NOMO-1 treated with dmso at 0.1 percent for 144 hours (cell line): ENCODE measurements at regions not wholly inside any gene's neighbourhood (a gene's known extent, or its start where the extent isn't known, plus 50 kb on each side); places are given as distances from the start of the nearest gene placed in this dataset.

Source experiments
- DNase-seq: peaks from one replicate; lab custom pipeline; 2025; ENCODE audit not compliant: unreplicated experiment; lab: John Stamatoyannopoulos, UW

DNA sequence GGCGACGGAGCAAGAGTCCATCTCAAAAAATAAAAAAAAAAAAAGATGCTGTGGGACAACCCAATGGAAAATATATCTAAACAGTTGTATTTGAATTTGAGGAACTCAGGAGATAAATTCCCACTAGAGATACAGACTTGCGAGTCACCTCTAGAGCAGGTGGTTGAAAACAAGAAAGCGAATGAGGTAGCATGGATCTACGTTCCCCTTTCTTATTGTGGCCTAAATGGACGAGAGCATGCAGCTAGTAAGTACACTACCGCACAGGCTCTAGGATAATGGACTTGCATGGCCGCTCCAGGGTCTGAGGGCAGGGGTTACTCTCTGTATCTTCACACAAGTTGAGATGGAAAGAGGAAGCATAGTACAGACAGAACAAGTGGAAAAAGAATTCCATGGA, 63.5 kb upstream of the TGFBR2 start:
- no peak for DNase-seq

DNA sequence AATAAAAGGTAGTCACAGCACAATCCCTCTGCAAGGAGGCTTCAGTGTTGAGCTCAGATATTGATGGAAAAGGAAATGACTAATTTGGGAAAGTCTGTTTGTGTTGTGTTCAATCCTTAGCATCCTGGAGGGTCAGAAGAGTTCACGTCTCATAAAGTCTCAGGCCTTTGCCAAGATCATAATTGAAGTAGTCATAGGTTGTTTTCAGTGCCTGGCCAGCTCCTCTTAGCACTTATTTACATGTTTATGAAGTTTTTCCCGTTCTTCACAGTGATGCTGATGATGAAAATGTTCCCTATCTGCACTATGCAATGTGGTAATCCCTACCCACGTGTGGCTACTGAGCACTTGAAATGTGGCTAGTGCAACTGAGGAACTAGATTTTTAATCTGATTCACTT, 61.6 kb upstream of the TGFBR2 start:
- DNase-seq, result no peak

DNA sequence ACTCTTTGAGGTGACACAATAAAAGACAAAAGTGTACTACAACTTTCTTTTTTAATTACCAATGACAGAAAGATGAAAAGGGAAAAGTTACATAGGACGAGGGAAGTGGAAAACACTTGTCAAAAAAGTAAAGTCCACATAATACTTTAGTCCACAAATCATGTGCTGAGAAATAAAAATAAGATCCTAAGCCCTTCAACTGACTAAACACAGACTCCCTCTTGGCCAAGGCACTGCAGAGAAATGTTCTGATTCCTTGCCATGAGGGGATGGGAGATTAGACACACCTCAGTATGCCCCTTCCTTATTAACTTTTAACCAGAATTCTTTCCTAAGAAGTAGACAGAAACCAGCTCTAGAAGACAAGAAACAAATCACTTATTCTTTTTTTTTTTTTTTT, 59.5 kb upstream of the TGFBR2 start:
- DNase-seq, result no peak

DNA sequence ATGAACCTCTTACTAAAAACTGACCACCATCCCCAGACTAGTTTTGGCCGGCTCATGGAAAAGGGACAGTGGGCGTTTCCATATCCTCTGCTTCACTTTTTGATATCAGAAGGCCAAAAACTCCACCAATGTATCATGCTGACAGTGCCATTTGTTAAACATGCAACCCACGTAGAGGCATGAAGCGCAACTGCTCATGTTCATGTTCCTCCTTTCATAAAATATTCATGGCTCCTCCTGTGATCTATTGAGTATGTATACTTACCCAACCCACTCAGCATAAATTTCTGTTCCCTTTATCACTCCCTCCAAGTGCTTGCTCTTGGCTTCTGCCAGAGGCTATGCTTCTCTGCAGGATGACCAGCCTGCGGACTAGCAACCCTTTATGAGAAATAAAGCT, 58.7 kb upstream of the TGFBR2 start:
- DNase-seq, result no peak

DNA sequence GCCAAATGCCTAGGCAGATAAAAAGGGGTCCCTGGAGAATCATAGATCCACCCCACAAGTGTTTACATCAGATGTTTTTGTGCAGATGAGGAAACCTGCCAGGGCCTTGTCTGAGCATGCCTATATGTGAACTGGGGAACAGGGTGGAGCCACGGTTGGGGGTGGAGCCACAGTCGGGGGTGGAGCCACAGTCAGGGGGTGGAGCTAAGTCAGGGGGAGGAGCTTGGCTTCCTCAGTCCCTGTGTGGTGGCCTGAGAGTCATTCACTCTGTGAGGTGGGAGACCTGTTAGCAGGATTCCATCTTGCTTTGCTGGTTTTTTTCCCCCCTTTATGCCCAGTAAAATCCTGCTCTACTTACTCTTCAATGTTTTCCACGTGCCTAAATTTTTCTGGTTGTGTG, 57.8 kb upstream of the TGFBR2 start:
- no peak for DNase-seq

DNA sequence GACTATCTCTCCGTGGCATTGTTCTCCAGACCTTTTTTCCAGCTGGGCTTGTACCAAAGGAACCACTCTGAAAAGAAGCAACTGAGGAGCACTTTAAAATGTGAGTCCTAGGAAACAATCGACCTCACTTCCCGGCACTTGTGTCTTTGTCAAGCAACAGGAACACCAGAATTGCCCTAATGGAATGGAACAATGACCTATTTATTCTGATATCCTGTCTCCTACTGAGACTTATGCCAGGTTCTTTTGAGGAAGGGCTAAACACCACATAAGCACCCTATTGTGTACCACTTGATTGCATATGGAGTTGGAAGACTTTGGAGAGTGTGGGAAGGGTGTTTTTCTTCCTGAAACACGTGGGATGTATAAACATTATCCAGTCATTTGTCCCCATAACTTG, 56.8 kb upstream of the TGFBR2 start:
- DNase-seq, result no peak

DNA sequence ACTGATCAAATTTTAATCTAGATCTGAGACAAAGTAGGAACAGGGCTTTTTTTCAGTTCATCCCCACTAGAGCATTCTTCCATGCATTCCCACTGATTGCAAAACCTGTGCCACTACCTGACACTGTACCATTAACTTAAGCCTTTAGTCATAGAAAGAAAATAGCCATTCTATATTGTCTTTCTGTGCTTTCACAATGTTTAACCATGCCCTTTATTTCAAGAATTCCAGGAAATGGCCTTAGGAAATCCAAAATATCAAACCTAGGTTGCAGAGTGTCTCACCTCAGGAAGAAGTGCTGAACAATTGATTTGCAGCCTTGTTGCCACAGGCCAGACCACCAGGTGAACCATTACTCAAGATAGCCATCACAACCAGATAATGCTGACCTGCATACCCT, 56.2 kb upstream of the TGFBR2 start:
- DNase-seq, result no peak

DNA sequence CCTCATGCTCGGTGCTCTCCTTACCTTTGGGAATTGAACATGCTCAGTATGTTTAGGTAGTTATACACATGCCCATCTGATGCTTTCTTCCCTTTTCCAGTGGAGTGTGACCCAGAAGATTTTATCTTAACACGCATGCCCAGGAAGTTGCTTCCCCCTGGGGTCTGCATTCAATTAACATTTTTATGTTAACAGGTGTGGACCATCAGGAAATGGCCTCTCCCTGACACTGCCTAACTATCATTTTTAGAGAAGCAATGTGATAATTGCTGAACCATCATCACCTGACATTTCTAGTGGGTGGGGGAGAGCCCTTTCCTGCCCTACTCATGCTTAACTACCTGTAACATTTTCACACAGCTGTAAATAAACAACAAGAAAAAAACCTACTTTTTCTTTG, 55.1 kb upstream of the TGFBR2 start:
- no peak for DNase-seq

DNA sequence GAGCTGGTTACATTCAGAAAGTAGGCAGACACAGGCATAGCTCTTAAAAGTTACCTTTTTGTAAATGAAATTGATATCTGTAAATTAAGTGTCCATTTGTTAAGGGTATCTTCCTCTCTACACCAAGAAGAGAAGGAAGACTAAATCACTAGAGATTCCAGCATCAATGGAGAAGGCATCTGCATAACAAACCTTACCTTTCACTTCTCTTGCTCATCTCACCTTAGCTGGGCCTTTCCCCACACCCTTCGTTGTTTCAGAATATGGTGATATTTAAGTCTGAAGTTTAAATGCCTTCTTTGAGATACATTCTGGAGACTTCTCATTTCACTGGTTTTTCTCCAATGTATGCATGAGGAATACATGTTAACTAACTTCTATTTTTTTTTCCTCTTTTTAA, 54.5 kb upstream of the TGFBR2 start:
- no peak for DNase-seq

DNA sequence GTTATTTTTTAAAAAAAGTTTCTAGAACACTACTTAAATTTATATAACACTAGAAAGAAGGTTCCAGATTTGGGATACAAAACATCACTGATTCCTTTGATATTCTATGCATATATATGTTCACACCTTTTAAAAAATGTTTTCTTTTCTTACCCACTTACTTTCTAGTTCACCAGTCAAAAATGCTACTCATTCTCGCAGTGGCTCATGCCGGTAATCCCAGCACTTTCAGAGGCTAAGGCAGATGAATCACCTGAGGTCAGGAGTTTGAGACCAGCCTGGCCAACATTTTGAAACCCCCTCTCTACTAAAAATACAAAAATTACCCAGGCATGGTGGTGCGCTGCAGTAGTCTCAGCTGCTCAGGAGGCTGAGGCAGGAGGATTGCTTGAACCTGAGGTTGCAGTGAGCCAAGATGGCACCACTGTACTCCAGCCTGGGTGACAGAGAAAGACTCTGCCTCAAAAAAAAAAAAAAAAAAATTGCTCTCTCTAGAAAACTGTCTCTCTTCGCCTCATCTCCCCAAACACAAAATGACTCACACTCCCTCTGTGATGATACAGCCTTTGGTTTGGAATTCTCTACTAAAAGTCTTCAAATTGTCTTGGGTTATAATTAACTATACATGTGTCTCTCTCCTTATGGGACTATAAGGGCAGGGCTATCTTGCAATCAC, 52.6 kb upstream of the TGFBR2 start:
- no peak for DNase-seq

DNA sequence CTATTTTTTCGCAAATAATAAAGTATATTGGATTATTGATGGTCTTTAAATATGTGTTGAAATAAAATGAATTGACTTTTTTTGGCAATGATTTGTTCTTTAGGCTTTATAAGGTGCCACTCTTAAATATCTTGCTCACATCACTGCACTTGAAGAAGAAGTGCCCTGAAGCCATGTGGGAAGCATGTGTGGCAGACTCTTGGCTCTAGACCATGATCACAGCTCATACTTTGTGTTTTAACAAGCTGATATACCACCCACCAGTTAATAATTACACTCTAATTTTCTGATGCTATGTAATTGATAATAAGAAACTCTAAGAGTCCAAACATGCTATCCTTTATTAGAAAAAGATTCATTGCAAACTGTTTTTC, 52.1 kb upstream of the TGFBR2 start:
- no peak for DNase-seq

DNA sequence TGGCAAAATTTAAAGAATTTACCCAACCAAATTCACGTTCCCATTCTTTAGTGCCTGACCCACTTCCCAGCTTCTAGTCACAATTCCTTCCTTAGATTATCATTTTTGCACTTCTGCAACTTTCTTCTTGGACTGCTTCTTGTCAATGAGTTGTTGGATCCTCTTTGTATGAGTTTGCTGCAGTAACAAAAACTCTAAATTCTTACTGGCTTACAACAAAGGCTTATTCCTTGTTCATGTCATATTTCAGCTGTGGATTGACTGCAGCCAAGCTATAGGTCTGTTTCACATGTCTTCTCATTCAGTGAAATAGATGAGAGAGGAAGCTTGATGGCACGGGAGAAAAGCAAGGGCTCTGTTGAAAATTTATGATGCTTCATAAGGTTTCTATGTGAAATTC, 50.4 kb upstream of the TGFBR2 start:
- DNase-seq, result no peak
